ENCODE measurements at regions not wholly inside any gene's neighbourhood (a gene's known extent, or its start where the extent isn't known, plus 50 kb on each side); places are given as distances from the start of the nearest gene placed in this dataset.

DNA sequence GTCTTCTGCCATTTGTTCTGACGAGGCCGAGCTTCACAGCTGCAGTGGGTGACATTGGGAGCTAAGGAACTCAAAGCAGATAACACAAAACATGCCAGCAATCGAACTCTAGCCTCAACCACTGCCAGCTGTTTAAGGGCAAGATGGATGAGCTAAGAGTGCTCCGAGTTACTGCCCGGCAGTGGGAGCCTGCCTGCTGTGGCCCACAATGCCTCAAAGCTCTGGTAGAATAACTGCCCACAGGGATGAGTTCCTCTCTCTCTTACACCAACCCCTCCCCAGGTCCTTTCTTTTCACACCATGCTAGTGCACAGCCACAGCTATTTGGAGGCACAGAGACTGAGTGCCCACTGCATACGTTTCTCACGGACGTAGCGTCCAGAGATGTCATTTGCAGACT, 330.5 kb downstream of the FGF9 start:
- no peak for TF ChIP-seq CTCF (IDR thresholded peaks at IDR 0.05)
- TF ChIP-seq EP300 (IDR thresholded peaks at IDR 0.05): no peak

Measured in gastroesophageal sphincter (tissue), 3 donors.